HepG2 (cell line): ENCODE measurements at regions not wholly inside any gene's neighbourhood (a gene's known extent, or its start where the extent isn't known, plus 50 kb on each side); places are given as distances from the start of the nearest gene placed in this dataset.

Experiments
- ATAC-seq: fragments of 200-7000 bp; cut with Tn5 transposase; 3 replicates; pipeline ENCODE4 v1.9.1; 2020; ENCODE audit warnings: mild to moderate bottlenecking, moderate library complexity
- BruUV-seq: library from RNA; stranded (reverse); fragments of 400-500 nt; replicated peaks from 2 replicates; lab custom pipeline; 2021; lab: Mats Ljungman, UMichigan
- CTCF ChIA-PET: fragments of 300-600 bp; formaldehyde crosslinking; extraction: SDS; loops from one replicate; lab custom pipeline; 2021; ENCODE audit warnings: low total read pairs, inconsistent platforms, low intra/inter-chr PET ratio; lab: Yijun Ruan, JAX
- POLR2A ChIA-PET: fragments of 350-600 bp; sonication (Branson Sonifier 250); formaldehyde crosslinking; loops from one replicate; lab custom pipeline; 2020; ENCODE audit warnings: antibody characterized with exemption, inconsistent platforms; lab: Yijun Ruan, JAX
- DNase-seq: peaks from one replicate; pipeline ENCODE4 v3.0.0-alpha.2; 2015; ENCODE audit warnings: low spot score
- FAIRE-seq: peaks from 3 replicates; lab custom pipeline; 2011; peaks lifted over from hg19 to GRCh38; lab: Jason Lieb, UNC
- H2AFZ ChIP-seq: one replicate; pipeline ENCODE4 v1.6.1; 2011; ENCODE audit warnings: low read length, inconsistent platforms
- H3K27ac ChIP-seq: fragments of 300-600 bp; 3 replicates; pipeline ENCODE4 v1.8.0; 2011; ENCODE audit warnings: mixed run types, mild to moderate bottlenecking, mixed read lengths, low read length, inconsistent platforms; ENCODE audit not compliant: insufficient read depth; ENCODE audit errors: extremely low read length
- H3K27me3 ChIP-seq, 2 experiments: fragments of 200-600 bp in 1 of 2; 2 replicates in 1 of 2; 3 replicates in 1 of 2; pipeline versions ENCODE4 v1.6.0 to v1.8.0; 2011; ENCODE audit warnings: low read length in 2 of 2, mild to moderate bottlenecking in 2 of 2, moderate library complexity in 2 of 2, inconsistent platforms in 1 of 2; ENCODE audit not compliant: insufficient read depth in 2 of 2, control insufficient read depth in 1 of 2
- H3K36me3 ChIP-seq, 2 experiments: fragments of 200-600 bp in 1 of 2; replicated peaks in 1 of 2; 2 replicates in 1 of 2; 3 replicates in 1 of 2; pipeline versions ENCODE4 v1.5.1 to v1.8.0; 2011; ENCODE audit warnings: low read length in 2 of 2, inconsistent platforms in 1 of 2; ENCODE audit not compliant: insufficient read depth in 2 of 2, control insufficient read depth in 1 of 2
- H3K4me1 ChIP-seq: 2 replicates; pipeline ENCODE4 v1.5.1; 2012; ENCODE audit warnings: low read length, inconsistent platforms; ENCODE audit not compliant: insufficient read depth
- H3K4me2 ChIP-seq: 2 replicates; pipeline ENCODE4 v1.6.0; 2011; ENCODE audit warnings: low read depth, low read length, inconsistent platforms
- H3K4me3 ChIP-seq, 3 experiments: fragments of 200-600 bp in 1 of 3; sonication (generic), shearing (Covaris generic) in 1 of 3; replicated peaks in 1 of 3; 2 replicates each; pipeline ENCODE4 v1.5.1; 2011 to 2016; ENCODE audit warnings: low read length in 3 of 3, inconsistent platforms in 2 of 3, low read depth in 2 of 3, mild to moderate bottlenecking in 2 of 3, control low read depth in 1 of 3, mixed read lengths in 1 of 3; ENCODE audit not compliant: insufficient read depth in 1 of 3
- H3K79me2 ChIP-seq: one replicate; pipeline ENCODE4 v1.6.1; 2011; ENCODE audit warnings: low read length, inconsistent platforms; ENCODE audit not compliant: insufficient read depth
- H3K9ac ChIP-seq: 2 replicates; pipeline ENCODE4 v1.6.0; 2011; ENCODE audit warnings: mild to moderate bottlenecking, low read depth, low read length, inconsistent platforms; ENCODE audit not compliant: insufficient read depth
- H3K9me3 ChIP-seq: 2 replicates; pipeline ENCODE4 v1.5.1; 2012; ENCODE audit warnings: mild to moderate bottlenecking, low read length
- H4K20me1 ChIP-seq: 2 replicates; pipeline ENCODE4 v1.6.0; 2011; ENCODE audit warnings: inconsistent platforms, mild to moderate bottlenecking, low read length, moderate library complexity; ENCODE audit not compliant: insufficient read depth
- FOSL1 ChIP-seq: sonication (generic); formaldehyde crosslinking; IDR thresholded peaks from 2 replicates; pipeline ENCODE4 v1.9.0; 2021; ENCODE audit warnings: missing genetic modification reagents, borderline replicate concordance
- GLMP ChIP-seq: sonication (generic); formaldehyde crosslinking; IDR thresholded peaks from 2 replicates; pipeline ENCODE4 v1.9.0; 2021; ENCODE audit warnings: missing genetic modification reagents, mild to moderate bottlenecking, borderline replicate concordance
- NR0B2 ChIP-seq: sonication (generic); formaldehyde crosslinking; IDR thresholded peaks from 2 replicates; pipeline ENCODE4 v1.4.0; 2020; ENCODE audit warnings: mild to moderate bottlenecking, missing genetic modification reagents
- SALL1 ChIP-seq: sonication (generic); formaldehyde crosslinking; IDR thresholded peaks from 2 replicates; pipeline ENCODE4 v1.8.0; 2022; ENCODE audit warnings: mild to moderate bottlenecking, missing genetic modification reagents
- ZBTB49 ChIP-seq: sonication (generic); formaldehyde crosslinking; IDR thresholded peaks from 2 replicates; pipeline ENCODE4 v1.4.0; 2020; ENCODE audit warnings: missing genetic modification reagents, borderline replicate concordance
- WGBS: methylation state at CpG from one replicate; pipeline ENCODE4 v1.1.6; 2017; ENCODE audit warnings: low lambda C conversion rate; 5-methylcytosine and 5-hydroxymethylcytosine counted together
- in situ Hi-C: cut with HindIII; loops from 2 replicates; pipeline ENCODE4 v1.10.0; 2017; ENCODE audit warnings: low pct_unique_long_range_greater_than_20kb; ENCODE audit not compliant: extremely low pct_ligation_motif_present
- intact Hi-C: fragments of 100-400 bp; cut with micrococcal nuclease; formaldehyde crosslinking; loops from one replicate; pipeline ENCODE4 v1.10.0; 2022; ENCODE audit not compliant: unreplicated experiment

GRCh38 chr10:130617985-130618384 is 481.8 kb downstream of the GLRX3 start:
- intact Hi-C loops (no loop called here), in situ Hi-C loops (no loop called here)
- no peak overlapping the region for H3K9ac ChIP-seq
- 0 out of 5 replicates have a peak, but pooled peaks cover 0 to 4% of the 10 kb centered on the region in 2 experiments for H3K27me3 ChIP-seq
- WGBS, result 0% methylated on average over 1 of the region's 1 CpG
- POLR2A ChIA-PET, result no interaction called here
- H3K36me3 ChIP-seq, result no peaks in the 10 kb centered on the region
- H3K4me3 ChIP-seq, result no peak overlapping the region
- H3K79me2 ChIP-seq, result no peaks in the 10 kb centered on the region
- ATAC-seq, result no peak
- H4K20me1 ChIP-seq, result no peaks in the 10 kb centered on the region
- no peaks in the 10 kb centered on the region for H3K4me1 ChIP-seq
- no TSS peak for BruUV-seq
- H3K27ac ChIP-seq, result no peak overlapping the region
- no peak for TF ChIP-seq ZBTB49 (CRISPR knock-in tag)
- TF ChIP-seq FOSL1, result no peak
- TF ChIP-seq SALL1, result no peak
- TF ChIP-seq GLMP, result no peak
- TF ChIP-seq NR0B2 (CRISPR knock-in tag), result no peak
- no peak overlapping the region for H2AFZ ChIP-seq
- FAIRE-seq, result no peak
- no peak for DNase-seq
- no peaks in the 10 kb centered on the region for H3K9me3 ChIP-seq
- no peak overlapping the region for H3K4me2 ChIP-seq
- CTCF ChIA-PET, result no interaction called here
